ENCODE measurements at regions not wholly inside any gene's neighbourhood (a gene's known extent, or its start where the extent isn't known, plus 50 kb on each side); places are given as distances from the start of the nearest gene placed in this dataset.

- no peak overlapping the region for H2AK5ac ChIP-seq (ENCODE audit: low read depth, low read length)
- H2BK5ac ChIP-seq (ENCODE audit: low read depth, low read length, poor library complexity, severe bottlenecking) = no peak overlapping the region
- no peak overlapping the region for H2BK120ac ChIP-seq (ENCODE audit: low read depth, low read length)
- no peaks in the 10 kb centered on the region for H4K20me1 ChIP-seq (ENCODE audit: insufficient read depth, low read length)
- H3K4me2 ChIP-seq (ENCODE audit: low read depth, low read length) = no peak overlapping the region
- ChIA-PET CTCF (interaction anchor here (1.4 kb wide), 1 partner anchor 243 kb away, joined by 5 read pairs; no protein-coding TSS in a partner anchor), POLR2A (ENCODE audit: unreplicated experiment) (no interaction called here)
- intact Hi-C loops (cut with micrococcal nuclease) = loop anchor here (5.0 kb wide), 1 partner anchor 366 kb away; no protein-coding TSS in a partner anchor
- no peak overlapping the region for H3K27ac ChIP-seq (ENCODE audit: insufficient read depth, low read length)
- WGBS, 2 experiments (ENCODE audit: extremely low coverage in 2 of 2, insufficient read length in 1 of 2) = no CpG with 5 or more reads among the region's 2 CpGs
- H3K23ac ChIP-seq (ENCODE audit: low read depth, low read length) = no peak overlapping the region
- H3K36me3 ChIP-seq (ENCODE audit: control insufficient read depth, insufficient read depth, low read length) = no peaks in the 10 kb centered on the region
- no peaks in the 10 kb centered on the region for H3K79me1 ChIP-seq (ENCODE audit: low read depth in 1 of 2, low read length in 2 of 2)
- no peak overlapping the region for H4K5ac ChIP-seq (ENCODE audit: low read depth, low read length)
- BruUV-seq (replicated peaks) = no TSS peak
- TF ChIP-seq MAZ (IDR thresholded peaks at IDR 0.05; ENCODE audit: borderline replicate concordance, low read depth, low read length) = no peak
- TF ChIP-seq FOS (IDR thresholded peaks at IDR 0.05; ENCODE audit: low read depth, low read length) = no peak
- TF ChIP-seq MXI1 (IDR thresholded peaks at IDR 0.05; ENCODE audit: borderline replicate concordance, low read depth, low read length) = no peak
- TF ChIP-seq RFX5 (IDR thresholded peaks at IDR 0.05; ENCODE audit: low read depth, low read length) = no peak
- no peak for TF ChIP-seq RCOR1 (IDR thresholded peaks at IDR 0.05; ENCODE audit: insufficient replicate concordance, low read length)
- no peak for TF ChIP-seq BHLHE40 (IDR thresholded peaks at IDR 0.05; ENCODE audit: low read depth, low read length)
- TF ChIP-seq RAD21 (IDR thresholded peaks at IDR 0.05; ENCODE audit: low read length) = no peak
- TF ChIP-seq CHD1 (IDR thresholded peaks at IDR 0.05; ENCODE audit: low read depth, low read length) = no peak
- TF ChIP-seq POLR2A (IDR thresholded peaks at IDR 0.05; ENCODE audit: low read depth, low read length) = no peak
- no peak for TF ChIP-seq MAFK (IDR thresholded peaks at IDR 0.05; ENCODE audit: low read depth, low read length)
- TF ChIP-seq NFE2L2 (IDR thresholded peaks at IDR 0.05; ENCODE audit: low read depth, low read length) = no peak
- TF ChIP-seq CTCF (conservative IDR thresholded peaks at IDR 0.05; ENCODE audit: low read depth, low read length) = no peak
- TF ChIP-seq USF2 (IDR thresholded peaks at IDR 0.05; ENCODE audit: low read depth, low read length) = no peak
- no peak for TF ChIP-seq ELK1 (IDR thresholded peaks at IDR 0.05; ENCODE audit: borderline replicate concordance, low read depth, low read length)
- no peak for TF ChIP-seq SMC3 (IDR thresholded peaks at IDR 0.05; ENCODE audit: low read depth, low read length)
- no peak for TF ChIP-seq CEBPB (IDR thresholded peaks at IDR 0.05; ENCODE audit: low read depth, low read length)
- in situ Hi-C loops (cut with MboI; ENCODE audit: low sequenced_read_pairs) = loop anchor here (10.0 to 25.0 kb wide), 2 partner anchors 239 to 491 kb away; no protein-coding TSS in a partner anchor
- H3K4me1 ChIP-seq (ENCODE audit: control insufficient read depth, insufficient read depth, low read length) = peaks cover 3% of the 10 kb centered on the region; the same call in 1 of the 2 replicates
- no peak overlapping the region for H4K8ac ChIP-seq (ENCODE audit: low read depth in 2 of 2, low read length in 2 of 2)
- H3K18ac ChIP-seq (ENCODE audit: low read depth, low read length) = no peak overlapping the region
- H3K4ac ChIP-seq (ENCODE audit: low read depth, low read length) = no peak overlapping the region
- no peak overlapping the region for H3K56ac ChIP-seq (ENCODE audit: extremely low read depth, insufficient read depth, low read length)
- dilution Hi-C loops (cut with HindIII; ENCODE audit: low sequenced_read_pairs, unreplicated experiment) = no loop called here
- no peak overlapping the region for H2AK9ac ChIP-seq (replicated peaks; ENCODE audit: low read depth, low read length, poor library complexity)
- ATAC-seq (ENCODE audit: low read depth) (no peak), DNase-seq (no peak)
- no peak overlapping the region for H2BK15ac ChIP-seq (ENCODE audit: low read depth, low read length)
- H3K9ac ChIP-seq (ENCODE audit: low read depth, low read length) = no peak overlapping the region
- H3K27me3 ChIP-seq (ENCODE audit: control insufficient read depth, insufficient read depth, low read length) = peaks cover 6% of the 10 kb centered on the region
- no peak overlapping the region for H4K91ac ChIP-seq (ENCODE audit: insufficient read depth, low read depth, low read length)
- H2AFZ ChIP-seq (replicated peaks; ENCODE audit: low read length, poor library complexity) = no peak overlapping the region
- no peak overlapping the region for H3K14ac ChIP-seq (replicated peaks; ENCODE audit: low read depth, low read length)
- H3K4me3 ChIP-seq (ENCODE audit: insufficient read depth, low read depth, low read length) = no peak overlapping the region
- no peaks in the 10 kb centered on the region; the same call in 1 of the 2 replicates for H3K9me1 ChIP-seq (ENCODE audit: insufficient read depth, low read length)
- no peaks in the 10 kb centered on the region for H3K9me3 ChIP-seq (ENCODE audit: control insufficient read depth, insufficient read depth, low read length)
- H2BK20ac ChIP-seq (ENCODE audit: low read depth, low read length) = no peak overlapping the region
These were observed 157.4 kb downstream of the GATB start for GRCh38 chr4:151603377-151603776.

Measured in IMR-90 (cell line).